Activated CD4-positive, alpha-beta memory T cell treated with anti-CD3 and anti-CD28 coated beads for 36 hours (primary cell): ENCODE measurements at regions not wholly inside any gene's neighbourhood (a gene's known extent, or its start where the extent isn't known, plus 50 kb on each side); places are given as distances from the start of the nearest gene placed in this dataset.

Experiments used
- CTCF ChIA-PET: fragments of 350-600 bp; sonication (Branson Sonifier 250); formaldehyde crosslinking; loops from one replicate; lab custom pipeline; 2021; ENCODE audit warnings: antibody characterized with exemption, inconsistent platforms; lab: Charles Lee
- POLR2A ChIA-PET: fragments of 350-600 bp; sonication (Branson Sonifier 250); formaldehyde crosslinking; loops from one replicate; lab custom pipeline; 2021; ENCODE audit warnings: antibody characterized with exemption; lab: Charles Lee
- DNase-seq: peaks from one replicate; pipeline ENCODE4 v3.0.0-alpha.2; 2020
- H3K27ac Mint-ChIP-seq: one replicate; pipeline ENCODE4 v1.8.0; 2021; ENCODE audit warnings: mixed read lengths
- H3K27me3 Mint-ChIP-seq: one replicate; pipeline ENCODE4 v1.8.0; 2021; ENCODE audit warnings: mixed read lengths
- H3K36me3 Mint-ChIP-seq: one replicate; pipeline ENCODE4 v1.8.0; 2021; ENCODE audit warnings: mixed read lengths
- H3K4me1 Mint-ChIP-seq: one replicate; pipeline ENCODE4 v1.8.0; 2021; ENCODE audit warnings: low read depth, mixed read lengths
- H3K4me3 Mint-ChIP-seq: one replicate; pipeline ENCODE4 v1.8.0; 2021; ENCODE audit warnings: mild to moderate bottlenecking, mixed read lengths
- H3K9me3 Mint-ChIP-seq: one replicate; pipeline ENCODE4 v1.8.0; 2021; ENCODE audit warnings: mixed read lengths
- intact Hi-C: fragments of 100-400 bp; cut with micrococcal nuclease; formaldehyde crosslinking; loops from one replicate; pipeline ENCODE4 v1.15.1; 2023

DNA sequence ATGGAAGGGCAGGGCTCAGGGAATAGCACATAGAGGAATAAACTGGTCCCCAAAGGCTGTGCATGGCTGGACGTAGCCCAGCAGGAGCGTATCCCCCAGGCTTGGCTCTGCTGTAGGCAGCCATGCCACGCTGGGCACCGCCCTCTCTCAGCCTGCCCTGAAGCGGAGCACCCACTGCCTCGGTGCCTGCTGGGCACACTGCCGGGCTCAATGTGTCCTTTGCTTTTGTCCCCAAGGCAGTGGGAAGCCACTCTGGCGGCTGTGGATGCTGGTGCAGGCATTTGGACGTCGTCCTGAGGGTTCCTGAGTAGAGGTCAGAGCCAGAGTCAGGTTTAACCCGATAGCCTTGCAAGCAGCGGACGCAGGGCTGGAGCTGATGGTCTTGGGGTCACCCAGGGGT lies 141.0 kb downstream of the ENGASE start:
- CTCF ChIA-PET, result no interaction called here
- POLR2A ChIA-PET, result no interaction called here
- peaks cover 4% of the 10 kb centered on the region for H3K4me1 Mint-ChIP-seq
- H3K9me3 Mint-ChIP-seq, result no peaks in the 10 kb centered on the region
- intact Hi-C loops, result no loop called here
- H3K4me3 Mint-ChIP-seq, result no peak overlapping the region
- peaks cover 39% of the 10 kb centered on the region for H3K27me3 Mint-ChIP-seq
- no peaks in the 10 kb centered on the region for H3K36me3 Mint-ChIP-seq
- H3K27ac Mint-ChIP-seq, result no peak overlapping the region
- no peak for DNase-seq

DNA sequence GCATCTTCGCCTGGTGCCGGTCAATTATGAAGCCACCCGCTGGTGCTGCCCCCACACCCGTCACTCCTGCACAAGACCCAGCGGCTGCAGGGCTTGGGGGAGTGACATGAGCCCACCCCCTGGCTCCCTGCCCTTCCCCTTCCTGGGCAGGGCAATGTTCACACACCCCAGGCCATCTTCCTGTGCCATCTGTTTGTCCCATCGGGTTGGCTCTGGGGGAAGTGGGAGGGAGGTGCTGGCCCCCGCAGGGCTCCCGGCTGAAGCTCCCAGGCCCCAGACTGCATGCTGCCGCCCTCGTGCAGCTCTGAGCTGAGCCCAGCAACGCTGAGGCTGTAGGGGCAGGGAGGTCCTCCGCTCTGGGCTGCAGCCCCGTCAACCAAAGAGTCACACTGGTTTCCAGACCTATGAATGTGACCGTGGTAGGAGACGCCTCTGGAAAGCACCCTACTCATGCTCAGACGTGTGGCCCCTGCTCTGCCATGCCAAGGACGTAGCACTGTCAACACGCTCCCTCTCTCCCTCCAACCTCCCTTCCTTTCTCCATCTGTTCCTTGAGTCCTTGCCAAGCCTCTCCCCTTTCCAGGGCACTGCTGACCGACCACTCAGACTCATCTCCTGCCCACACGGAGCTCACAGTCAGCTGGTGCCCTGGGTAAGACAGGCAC lies 140.4 kb downstream of the ENGASE start:
- Mint-ChIP-seq H3K4me3 (no peak overlapping the region), H3K36me3 (no peaks in the 10 kb centered on the region), H3K27me3 (peaks cover 34% of the 10 kb centered on the region), H3K27ac (no peak overlapping the region), H3K9me3 (no peaks in the 10 kb centered on the region), H3K4me1 (no peaks in the 10 kb centered on the region)
- intact Hi-C loops, result no loop called here
- CTCF ChIA-PET, result no interaction called here
- POLR2A ChIA-PET, result no interaction called here
- no peak for DNase-seq

DNA sequence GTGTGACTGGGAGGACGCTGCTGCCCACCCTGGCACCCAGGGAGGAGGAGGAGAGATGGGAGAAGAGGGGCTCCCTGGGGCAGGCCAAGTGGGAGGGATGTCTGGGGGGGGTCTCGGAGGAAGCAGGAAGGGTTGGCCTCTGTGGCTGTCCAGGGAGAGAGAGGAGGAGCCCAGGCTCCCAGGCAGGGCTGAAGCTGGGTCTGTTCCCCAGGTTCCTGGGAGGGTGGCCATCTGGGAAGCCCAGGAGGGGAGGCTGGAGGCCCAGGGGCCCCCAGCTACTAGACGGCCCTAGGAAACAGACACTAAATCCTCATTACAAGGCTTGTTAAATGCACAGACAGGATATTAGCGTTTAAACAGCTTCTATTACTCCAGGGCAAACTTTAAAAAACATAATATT lies 139.8 kb downstream of the ENGASE start:
- ChIA-PET POLR2A (no interaction called here), CTCF (no interaction called here)
- Mint-ChIP-seq H3K4me1 (no peaks in the 10 kb centered on the region), H3K27ac (no peak overlapping the region), H3K27me3 (peaks cover 34% of the 10 kb centered on the region), H3K4me3 (no peak overlapping the region), H3K36me3 (no peaks in the 10 kb centered on the region), H3K9me3 (no peaks in the 10 kb centered on the region)
- no peak for DNase-seq
- intact Hi-C loops, result no loop called here

DNA sequence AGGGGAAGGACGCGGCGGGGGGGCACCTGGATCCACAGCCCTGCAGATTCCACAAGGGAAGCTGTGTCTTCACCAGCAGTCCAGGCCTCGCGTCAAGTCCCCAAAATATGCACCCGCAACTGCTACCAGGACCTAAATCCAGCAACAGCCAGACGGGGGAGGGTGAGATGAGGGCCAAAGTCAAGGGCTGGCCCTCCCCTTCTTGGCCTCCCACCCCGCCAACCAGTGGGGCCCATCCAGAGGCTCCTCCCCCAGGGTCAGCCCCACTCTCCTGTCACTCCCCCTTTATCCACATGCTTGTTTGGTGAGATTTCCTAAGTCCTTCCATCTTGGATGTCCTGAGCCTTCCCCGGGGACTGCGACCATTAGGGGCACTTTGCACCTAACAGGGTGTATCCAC lies 138.7 kb downstream of the ENGASE start:
- H3K4me1 Mint-ChIP-seq, result no peaks in the 10 kb centered on the region
- H3K36me3 Mint-ChIP-seq, result no peaks in the 10 kb centered on the region
- H3K4me3 Mint-ChIP-seq, result no peak overlapping the region
- H3K27ac Mint-ChIP-seq, result no peak overlapping the region
- ChIA-PET POLR2A (no interaction called here), CTCF (no interaction called here)
- intact Hi-C loops, result no loop called here
- peaks cover 30% of the 10 kb centered on the region for H3K27me3 Mint-ChIP-seq
- H3K9me3 Mint-ChIP-seq, result no peaks in the 10 kb centered on the region
- DNase-seq, result no peak

DNA sequence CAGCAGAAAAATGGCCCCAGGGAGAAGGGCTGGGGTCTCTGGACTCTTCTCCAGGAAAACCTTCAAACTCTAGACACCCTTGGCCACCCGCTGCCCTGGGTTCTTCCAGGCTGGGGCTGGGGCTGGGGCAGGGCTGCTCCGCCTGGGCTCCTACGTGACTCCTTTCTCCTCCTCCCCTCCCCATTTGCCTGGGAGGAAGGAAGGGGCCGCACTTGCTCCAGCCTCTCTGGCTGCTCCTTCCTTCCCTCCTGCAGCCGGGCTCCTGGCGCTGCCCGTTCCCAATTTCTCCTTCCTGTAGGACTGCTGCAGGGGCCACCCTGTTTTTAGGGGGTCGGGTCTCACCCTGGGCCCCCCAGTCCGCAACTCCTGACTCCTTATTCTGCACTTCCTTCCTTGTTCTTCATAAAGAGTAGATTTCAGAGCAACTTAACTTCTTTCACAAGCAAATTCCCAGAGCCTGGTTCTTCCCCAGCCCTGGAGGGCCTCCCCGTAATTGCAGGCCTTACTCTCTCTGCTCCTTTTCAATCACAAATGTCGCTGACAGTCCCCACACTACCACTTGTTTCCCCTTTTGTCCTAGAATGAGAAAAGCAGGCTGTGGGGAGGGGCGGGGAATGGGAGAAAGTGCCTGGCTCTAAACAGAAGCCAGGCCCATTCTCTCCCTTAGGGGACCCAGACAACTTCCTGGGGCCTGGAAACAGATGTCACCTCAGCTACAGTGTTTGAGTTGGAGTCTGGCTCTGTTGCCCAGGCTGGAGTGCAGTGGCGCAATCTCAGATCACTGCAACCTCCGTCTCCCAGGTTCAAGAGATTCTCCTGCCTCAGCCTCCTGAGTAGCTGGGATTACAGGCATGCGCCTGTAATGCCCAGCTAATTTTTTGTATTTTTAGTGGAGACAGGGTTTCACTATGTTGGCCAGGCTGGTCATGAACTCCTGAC lies 137.8 kb downstream of the ENGASE start:
- H3K27ac Mint-ChIP-seq, result no peak overlapping the region
- no peak overlapping the region for H3K4me3 Mint-ChIP-seq
- peaks cover 23% of the 10 kb centered on the region for H3K27me3 Mint-ChIP-seq
- H3K36me3 Mint-ChIP-seq, result no peaks in the 10 kb centered on the region
- POLR2A ChIA-PET, result no interaction called here
- CTCF ChIA-PET, result no interaction called here
- DNase-seq, result no peak
- intact Hi-C loops, result no loop called here
- no peaks in the 10 kb centered on the region for H3K9me3 Mint-ChIP-seq
- H3K4me1 Mint-ChIP-seq, result no peaks in the 10 kb centered on the region

DNA sequence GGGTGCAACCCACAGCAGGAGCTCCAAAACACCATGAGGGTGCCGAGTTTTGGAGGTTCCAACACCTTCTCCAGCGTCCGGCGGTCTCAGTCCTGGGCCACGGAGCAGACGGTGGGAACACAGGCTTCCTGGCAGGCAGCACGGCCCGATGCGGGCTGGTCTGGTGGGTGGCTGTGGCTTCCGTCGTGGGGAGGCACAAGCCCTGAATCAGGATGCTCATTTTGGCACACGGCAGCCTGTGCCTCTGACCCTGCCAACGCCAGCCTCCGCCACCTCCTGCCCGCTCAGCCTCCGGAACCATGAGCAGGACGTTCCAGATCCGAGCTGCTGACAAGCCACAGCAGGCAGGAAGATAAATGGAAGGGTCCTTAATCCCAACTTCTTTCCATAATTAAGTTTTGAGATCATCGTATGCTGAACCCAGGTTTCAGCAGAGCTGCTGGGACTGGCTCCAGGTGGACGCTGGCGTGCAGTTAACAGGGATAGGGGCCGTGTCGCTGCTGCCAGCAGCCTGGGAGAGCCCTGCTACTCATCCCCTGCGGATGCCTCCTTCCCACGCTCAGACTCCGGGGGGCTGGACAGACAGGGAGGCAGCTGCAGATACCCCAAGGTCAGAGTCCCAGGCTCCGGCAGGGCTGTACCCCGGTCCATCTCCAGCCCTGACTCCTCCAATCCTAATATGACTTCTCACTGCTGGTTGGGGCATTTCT lies 136.6 kb downstream of the ENGASE start:
- Mint-ChIP-seq H3K4me3 (no peak overlapping the region), H3K9me3 (no peaks in the 10 kb centered on the region), H3K4me1 (no peaks in the 10 kb centered on the region), H3K27me3 (peaks cover 17% of the 10 kb centered on the region), H3K27ac (no peak overlapping the region), H3K36me3 (no peaks in the 10 kb centered on the region)
- intact Hi-C loops, result no loop called here
- CTCF ChIA-PET, result no interaction called here
- POLR2A ChIA-PET, result no interaction called here
- DNase-seq, result no peak

DNA sequence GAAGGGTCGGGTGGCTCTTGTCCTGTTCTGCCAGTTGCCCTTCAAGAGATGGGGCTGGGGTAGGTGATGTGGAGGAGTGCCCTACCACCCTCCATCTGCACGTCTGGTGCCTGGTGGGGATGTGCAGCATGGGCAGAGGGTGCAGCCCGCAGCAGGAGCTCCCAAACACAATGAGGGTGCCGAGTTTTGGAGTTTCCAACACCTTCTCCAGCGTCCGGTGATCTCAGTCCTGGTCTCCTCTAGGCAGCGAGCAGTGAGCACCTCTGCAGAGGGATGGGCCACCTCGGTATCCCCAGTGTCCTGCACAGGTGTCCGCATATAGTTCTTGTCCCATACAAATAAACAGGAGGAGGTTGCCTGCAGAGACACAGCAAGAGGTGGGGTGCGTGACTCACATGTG lies 136.0 kb downstream of the ENGASE start:
- no peaks in the 10 kb centered on the region for H3K4me1 Mint-ChIP-seq
- ChIA-PET POLR2A (no interaction called here), CTCF (no interaction called here)
- DNase-seq, result no peak
- H3K9me3 Mint-ChIP-seq, result no peaks in the 10 kb centered on the region
- H3K27ac Mint-ChIP-seq, result no peak overlapping the region
- peaks cover 17% of the 10 kb centered on the region for H3K27me3 Mint-ChIP-seq
- no peaks in the 10 kb centered on the region for H3K36me3 Mint-ChIP-seq
- intact Hi-C loops, result no loop called here
- H3K4me3 Mint-ChIP-seq, result no peak overlapping the region

DNA sequence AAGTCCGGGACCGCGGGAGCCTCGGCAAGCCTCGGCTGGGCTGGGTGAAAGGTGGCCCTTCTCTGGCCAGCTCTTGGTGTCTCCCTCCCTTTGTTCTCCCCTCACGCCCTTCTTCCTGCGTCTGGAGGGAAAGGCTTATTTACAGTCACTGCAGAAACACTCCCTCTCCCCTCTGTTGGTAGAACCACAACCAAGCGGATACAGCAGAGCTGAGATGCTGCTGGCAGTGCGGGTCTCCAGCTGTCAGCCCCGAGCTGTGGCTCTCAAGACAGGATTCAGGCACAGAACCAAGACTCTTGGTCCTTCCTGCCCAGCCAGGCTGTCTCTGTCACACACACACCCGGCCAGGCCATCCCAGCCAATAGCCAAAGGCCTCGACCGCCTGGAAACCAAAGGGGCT lies 133.3 kb downstream of the ENGASE start:
- CTCF ChIA-PET, result interaction anchor here (1.2 kb wide), 1 partner anchor 58 kb away, joined by 4 read pairs; no protein-coding TSS in a partner anchor
- POLR2A ChIA-PET, result no interaction called here
- Mint-ChIP-seq H3K4me1 (no peaks in the 10 kb centered on the region), H3K27ac (no peak overlapping the region), H3K9me3 (no peaks in the 10 kb centered on the region), H3K27me3 (peaks cover 7% of the 10 kb centered on the region), H3K36me3 (no peaks in the 10 kb centered on the region), H3K4me3 (no peak overlapping the region)
- intact Hi-C loops, result no loop called here
- no peak for DNase-seq

DNA sequence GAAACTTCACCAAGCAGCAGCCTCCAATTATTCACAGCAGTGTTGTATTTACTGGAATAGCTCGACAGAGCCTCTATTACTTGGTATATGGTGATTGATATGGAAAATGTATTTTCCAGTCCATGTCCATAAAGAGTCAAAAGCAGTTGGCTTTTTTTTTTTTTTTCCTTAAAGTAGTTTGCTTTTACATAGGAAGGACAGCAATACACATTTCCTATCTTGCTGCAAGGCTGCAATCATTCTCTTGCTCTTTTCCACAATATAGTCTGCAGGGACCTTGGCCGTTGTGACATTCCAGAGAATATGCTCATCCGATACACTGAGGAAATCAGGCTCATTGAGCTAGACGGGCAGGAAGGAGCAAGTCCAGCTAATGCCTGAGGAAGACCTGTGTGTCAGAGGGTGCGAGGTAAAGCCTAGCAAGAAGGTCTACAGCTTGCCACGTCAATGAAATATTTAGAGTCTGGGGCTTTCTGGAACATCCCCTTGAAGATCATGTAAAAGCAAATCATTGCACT lies 131.1 kb downstream of the ENGASE start:
- H3K27ac Mint-ChIP-seq, result no peak overlapping the region
- H3K4me1 Mint-ChIP-seq, result no peaks in the 10 kb centered on the region
- no peak for DNase-seq
- no peaks in the 10 kb centered on the region for H3K36me3 Mint-ChIP-seq
- intact Hi-C loops, result no loop called here
- ChIA-PET POLR2A (no interaction called here), CTCF (no interaction called here)
- H3K9me3 Mint-ChIP-seq, result no peaks in the 10 kb centered on the region
- H3K4me3 Mint-ChIP-seq, result no peak overlapping the region
- H3K27me3 Mint-ChIP-seq, result peaks cover 14% of the 10 kb centered on the region

DNA sequence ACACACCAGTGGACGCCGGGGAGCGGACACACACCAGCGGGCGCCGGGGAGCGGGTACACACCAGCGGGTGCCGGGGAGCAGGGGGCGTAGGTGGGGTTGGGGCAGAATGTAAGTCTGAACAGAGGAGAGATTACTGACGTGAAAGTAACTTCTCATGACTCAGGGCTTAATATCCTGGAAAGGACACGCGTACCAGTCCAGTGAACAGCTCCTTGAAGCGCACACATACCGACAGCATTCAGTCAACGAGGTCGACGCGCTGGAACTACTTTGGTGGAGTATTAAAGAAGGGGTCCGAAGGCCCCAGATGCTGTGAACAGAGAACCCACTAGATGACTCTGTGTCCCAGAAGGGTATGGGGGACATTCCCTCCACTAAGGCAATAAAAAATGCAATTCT lies 129.6 kb downstream of the ENGASE start:
- Mint-ChIP-seq H3K27me3 (peaks cover 16% of the 10 kb centered on the region), H3K4me3 (no peak overlapping the region), H3K27ac (no peak overlapping the region), H3K4me1 (no peaks in the 10 kb centered on the region), H3K36me3 (no peaks in the 10 kb centered on the region), H3K9me3 (no peaks in the 10 kb centered on the region)
- CTCF ChIA-PET, result no interaction called here
- POLR2A ChIA-PET, result no interaction called here
- intact Hi-C loops, result no loop called here
- DNase-seq, result no peak

DNA sequence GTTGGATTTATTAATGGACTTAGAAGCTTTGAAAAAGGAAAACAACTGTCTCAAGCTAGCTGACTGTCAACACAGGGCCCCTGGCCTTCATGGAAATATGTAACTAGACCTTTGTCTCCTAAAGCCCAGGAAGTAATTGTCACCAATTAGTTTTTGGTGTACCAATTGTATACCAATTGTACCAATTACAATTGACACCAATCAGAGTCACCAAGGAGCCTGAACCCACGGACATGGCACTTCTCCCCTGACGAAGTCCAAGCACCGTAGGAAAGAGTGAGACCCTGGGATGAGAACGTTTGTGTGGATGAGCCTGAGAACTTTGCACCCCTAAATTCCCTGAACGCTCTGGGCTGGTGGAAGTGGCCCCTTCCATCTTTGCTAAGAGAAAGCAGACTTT lies 129.0 kb downstream of the ENGASE start:
- Mint-ChIP-seq H3K27me3 (peaks cover 19% of the 10 kb centered on the region), H3K27ac (no peak overlapping the region), H3K4me3 (no peak overlapping the region), H3K4me1 (no peaks in the 10 kb centered on the region), H3K9me3 (no peaks in the 10 kb centered on the region), H3K36me3 (no peaks in the 10 kb centered on the region)
- CTCF ChIA-PET, result no interaction called here
- POLR2A ChIA-PET, result no interaction called here
- DNase-seq, result no peak
- intact Hi-C loops, result no loop called here

DNA sequence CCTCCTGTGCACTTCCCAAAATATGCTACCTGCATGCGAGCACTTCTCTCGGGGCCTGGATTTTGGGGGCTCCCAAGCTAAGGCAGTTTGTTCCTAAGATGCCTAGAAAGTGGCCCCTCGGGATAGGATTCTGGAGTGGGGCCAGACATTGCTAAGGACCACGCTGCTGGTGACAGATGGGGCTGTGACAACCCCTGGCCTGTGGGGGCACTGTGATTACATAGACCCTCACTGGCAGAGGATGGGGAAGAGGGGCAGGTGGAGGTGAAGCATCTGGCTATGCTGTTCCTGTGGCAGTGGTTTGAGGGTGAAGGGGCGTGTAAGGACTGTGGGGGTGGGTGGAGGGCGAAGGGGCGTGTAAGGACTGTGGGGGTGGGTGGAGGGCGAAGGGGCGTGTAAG lies 128.4 kb downstream of the ENGASE start:
- Mint-ChIP-seq H3K27ac (no peak overlapping the region), H3K36me3 (no peaks in the 10 kb centered on the region), H3K4me3 (no peak overlapping the region), H3K4me1 (no peaks in the 10 kb centered on the region), H3K9me3 (no peaks in the 10 kb centered on the region), H3K27me3 (peaks cover 19% of the 10 kb centered on the region)
- intact Hi-C loops, result no loop called here
- no peak for DNase-seq
- ChIA-PET POLR2A (no interaction called here), CTCF (no interaction called here)
